ENCODE measurements at regions not wholly inside any gene's neighbourhood (a gene's known extent, or its start where the extent isn't known, plus 50 kb on each side); places are given as distances from the start of the nearest gene placed in this dataset.

GRCh38 chr5:18553269-18553668 lies 919.0 kb downstream of the TAF11L14 start:
- no peak overlapping the region for H3K4me3 Mint-ChIP-seq (ENCODE audit: low read depth, unreplicated experiment)
- TF ChIP-seq, protein P1, sequence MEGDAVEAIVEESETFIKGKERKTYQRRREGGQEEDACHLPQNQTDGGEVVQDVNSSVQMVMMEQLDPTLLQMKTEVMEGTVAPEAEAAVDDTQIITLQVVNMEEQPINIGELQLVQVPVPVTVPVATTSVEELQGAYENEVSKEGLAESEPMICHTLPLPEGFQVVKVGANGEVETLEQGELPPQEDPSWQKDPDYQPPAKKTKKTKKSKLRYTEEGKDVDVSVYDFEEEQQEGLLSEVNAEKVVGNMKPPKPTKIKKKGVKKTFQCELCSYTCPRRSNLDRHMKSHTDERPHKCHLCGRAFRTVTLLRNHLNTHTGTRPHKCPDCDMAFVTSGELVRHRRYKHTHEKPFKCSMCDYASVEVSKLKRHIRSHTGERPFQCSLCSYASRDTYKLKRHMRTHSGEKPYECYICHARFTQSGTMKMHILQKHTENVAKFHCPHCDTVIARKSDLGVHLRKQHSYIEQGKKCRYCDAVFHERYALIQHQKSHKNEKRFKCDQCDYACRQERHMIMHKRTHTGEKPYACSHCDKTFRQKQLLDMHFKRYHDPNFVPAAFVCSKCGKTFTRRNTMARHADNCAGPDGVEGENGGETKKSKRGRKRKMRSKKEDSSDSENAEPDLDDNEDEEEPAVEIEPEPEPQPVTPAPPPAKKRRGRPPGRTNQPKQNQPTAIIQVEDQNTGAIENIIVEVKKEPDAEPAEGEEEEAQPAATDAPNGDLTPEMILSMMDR (IDR thresholded peaks at IDR 0.05; ENCODE audit: unreplicated experiment) = no peak
- DNase-seq = peak; percentile 9
- no peaks in the 10 kb centered on the region for H3K4me1 Mint-ChIP-seq (ENCODE audit: low read depth, unreplicated experiment)
- intact Hi-C loops (cut with micrococcal nuclease; ENCODE audit: unreplicated experiment) = no loop called here
- peak overlapping the region; percentile 20 for H3K27ac Mint-ChIP-seq (ENCODE audit: unreplicated experiment)
- H3K36me3 Mint-ChIP-seq (ENCODE audit: insufficient read depth, unreplicated experiment) = no peaks in the 10 kb centered on the region
- no peaks in the 10 kb centered on the region for H3K27me3 Mint-ChIP-seq (ENCODE audit: unreplicated experiment)
- CTCF ChIA-PET = no interaction called here
- H3K9me3 Mint-ChIP-seq (ENCODE audit: low read depth, unreplicated experiment) = peaks cover 14% of the 10 kb centered on the region
- BruUV-seq (replicated peaks) = no TSS peak

DNA sequence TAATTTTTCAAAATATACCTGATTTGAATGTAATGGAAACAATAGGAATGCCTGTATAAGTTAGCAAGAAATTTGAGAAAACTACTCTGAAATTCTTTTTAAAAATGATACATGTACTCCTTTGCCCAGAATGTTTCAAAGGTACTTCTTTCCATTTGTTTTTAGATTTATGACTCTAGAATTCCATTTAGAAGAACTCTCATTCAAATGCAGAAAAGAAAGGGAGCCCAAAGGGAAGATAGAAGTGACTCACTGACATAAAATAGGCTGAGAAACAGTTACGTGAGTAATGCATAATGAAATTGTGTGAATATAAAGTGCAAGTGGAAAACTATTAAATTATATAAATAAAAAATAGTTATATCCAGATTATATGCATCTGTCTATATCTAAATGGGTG lies 926.3 kb downstream of the TAF11L14 start:
- Mint-ChIP-seq H3K27ac (ENCODE audit: unreplicated experiment) (no peak overlapping the region), H3K4me3 (ENCODE audit: low read depth, unreplicated experiment) (no peak overlapping the region), H3K9me3 (ENCODE audit: low read depth, unreplicated experiment) (peaks cover 8% of the 10 kb centered on the region), H3K4me1 (ENCODE audit: low read depth, unreplicated experiment) (no peaks in the 10 kb centered on the region), H3K27me3 (ENCODE audit: unreplicated experiment) (no peaks in the 10 kb centered on the region), H3K36me3 (ENCODE audit: insufficient read depth, unreplicated experiment) (no peaks in the 10 kb centered on the region)
- CTCF ChIA-PET = no interaction called here
- BruUV-seq (replicated peaks) = no TSS peak
- TF ChIP-seq, protein P1 (IDR thresholded peaks at IDR 0.05; ENCODE audit: unreplicated experiment) = no peak
- DNase-seq = no peak
- intact Hi-C loops (cut with micrococcal nuclease; ENCODE audit: unreplicated experiment) = no loop called here

- CTCF ChIA-PET = no interaction called here
- DNase-seq = no peak
Measured at GRCh38 chr5:18563853-18564252, 929.6 kb downstream of the TAF11L14 start.

DNA sequence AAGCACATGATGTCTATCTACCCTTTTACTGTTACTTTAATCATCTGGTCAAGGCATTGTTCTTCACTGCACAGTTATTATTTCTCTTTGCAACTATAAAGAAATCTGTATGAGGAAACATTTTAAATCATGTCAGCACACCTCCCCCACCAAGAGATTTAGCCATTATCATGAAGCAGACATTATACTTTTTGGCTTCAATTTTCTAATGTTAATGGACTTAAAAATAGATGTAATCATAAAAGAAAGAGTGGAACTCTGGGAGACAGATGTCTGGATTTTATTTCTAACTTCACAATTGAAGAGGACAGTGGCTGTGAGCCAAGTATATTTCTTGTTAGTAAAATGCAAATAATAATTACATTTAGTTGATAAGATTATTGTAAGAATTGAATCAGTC lies 932.4 kb downstream of the TAF11L14 start:
- peaks cover 15% of the 10 kb centered on the region for H3K9me3 Mint-ChIP-seq (ENCODE audit: low read depth, unreplicated experiment)
- H3K36me3 Mint-ChIP-seq (ENCODE audit: insufficient read depth, unreplicated experiment) = no peaks in the 10 kb centered on the region
- DNase-seq = no peak
- no peak overlapping the region for H3K4me3 Mint-ChIP-seq (ENCODE audit: low read depth, unreplicated experiment)
- no TSS peak for BruUV-seq (replicated peaks)
- H3K4me1 Mint-ChIP-seq (ENCODE audit: low read depth, unreplicated experiment) = no peaks in the 10 kb centered on the region
- TF ChIP-seq, protein P1 (IDR thresholded peaks at IDR 0.05; ENCODE audit: unreplicated experiment) = no peak
- CTCF ChIA-PET = no interaction called here
- H3K27me3 Mint-ChIP-seq (ENCODE audit: unreplicated experiment) = no peaks in the 10 kb centered on the region
- intact Hi-C loops (cut with micrococcal nuclease; ENCODE audit: unreplicated experiment) = no loop called here
- H3K27ac Mint-ChIP-seq (ENCODE audit: unreplicated experiment) = no peak overlapping the region

More at GRCh38 chr5:18563853-18564252, 929.6 kb downstream of the TAF11L14 start:
- intact Hi-C loops (cut with micrococcal nuclease; ENCODE audit: unreplicated experiment) = no loop called here
- TF ChIP-seq, protein P1 (IDR thresholded peaks at IDR 0.05; ENCODE audit: unreplicated experiment) = no peak
- no peaks in the 10 kb centered on the region for H3K36me3 Mint-ChIP-seq (ENCODE audit: insufficient read depth, unreplicated experiment)
- H3K27ac Mint-ChIP-seq (ENCODE audit: unreplicated experiment) = no peak overlapping the region
- no TSS peak for BruUV-seq (replicated peaks)
- H3K4me1 Mint-ChIP-seq (ENCODE audit: low read depth, unreplicated experiment) = no peaks in the 10 kb centered on the region
- no peaks in the 10 kb centered on the region for H3K27me3 Mint-ChIP-seq (ENCODE audit: unreplicated experiment)
- peaks cover 13% of the 10 kb centered on the region for H3K9me3 Mint-ChIP-seq (ENCODE audit: low read depth, unreplicated experiment)
- no peak overlapping the region for H3K4me3 Mint-ChIP-seq (ENCODE audit: low read depth, unreplicated experiment)
